ENCODE measurements at regions not wholly inside any gene's neighbourhood (a gene's known extent, or its start where the extent isn't known, plus 50 kb on each side); places are given as distances from the start of the nearest gene placed in this dataset.
A peak's percentile ranks its signal among the peaks of the same experiment; 100 is the strongest.
"Not testable (repeated sequence)": the region's sequence is repeated elsewhere in the genome, so short reads cannot be mapped to it uniquely, and the experiment has no call there.

DNA sequence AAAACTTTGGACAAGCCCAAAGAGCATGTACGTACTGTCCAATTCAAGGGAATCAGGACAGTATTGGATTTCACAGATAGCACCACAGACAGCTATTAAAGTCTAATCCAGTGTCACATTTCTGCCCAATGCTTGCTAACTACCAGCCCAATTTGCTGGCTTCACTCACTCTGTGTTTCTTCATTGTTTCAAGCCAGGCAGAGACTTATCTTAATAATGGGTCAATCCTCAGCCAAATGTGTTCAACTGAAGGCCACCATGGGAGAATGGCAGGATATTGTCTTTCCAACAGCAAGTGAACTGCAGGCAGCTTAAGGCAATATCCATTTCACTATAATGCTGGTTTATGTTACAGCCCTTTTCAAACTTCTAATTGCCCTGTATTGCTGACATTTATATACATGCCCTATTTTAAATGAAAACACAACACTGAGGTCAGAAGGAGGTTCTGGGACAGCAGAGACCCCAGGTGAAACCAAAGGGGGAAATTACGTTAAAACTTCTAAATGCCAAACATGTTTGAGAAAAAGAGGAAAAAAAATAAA lies 142.1 kb upstream of the RSPO3 start:
- no peak for DNase-seq (ENCODE audit: low read depth)

DNA sequence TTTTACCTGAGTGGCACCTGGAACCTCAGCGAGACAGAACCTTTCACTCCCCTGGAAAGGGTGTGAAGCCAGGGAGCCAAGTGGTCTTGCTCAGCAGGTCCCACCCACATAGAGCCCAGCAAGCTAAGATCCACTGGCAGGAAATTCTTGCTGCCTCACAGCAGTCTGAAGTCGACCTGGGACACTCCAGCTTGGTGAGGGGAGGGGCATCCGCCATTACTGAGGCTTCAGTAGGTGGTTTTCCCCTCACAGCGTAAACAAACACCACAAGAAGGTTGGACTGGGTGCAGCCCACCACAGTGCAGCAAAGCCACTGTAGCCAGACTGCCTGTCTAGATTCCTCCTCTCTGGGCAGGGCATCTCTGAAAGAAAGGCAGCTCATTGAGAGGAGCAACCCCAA lies 134.7 kb upstream of the RSPO3 start:
- DNase-seq (ENCODE audit: low read depth), result no peak

DNA sequence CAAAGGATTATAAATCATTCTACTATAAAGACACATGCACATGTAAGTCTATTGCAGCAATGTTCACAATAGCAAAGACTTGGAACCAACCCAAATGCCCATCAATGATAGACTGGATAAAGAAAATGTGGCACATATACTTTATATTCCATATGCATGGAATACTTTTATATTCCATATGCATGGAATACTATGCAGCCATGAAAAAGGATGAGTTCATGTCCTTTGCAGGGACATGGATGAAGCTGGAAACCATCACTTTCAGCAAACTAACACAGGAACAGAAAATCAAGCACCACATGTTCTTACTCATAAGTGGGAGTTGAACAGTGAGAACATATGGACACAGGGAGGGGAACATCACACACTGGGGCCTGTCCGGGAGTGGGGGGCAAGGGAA lies 130.3 kb upstream of the RSPO3 start:
- not testable (repeated sequence) for DNase-seq (ENCODE audit: low read depth)

DNA sequence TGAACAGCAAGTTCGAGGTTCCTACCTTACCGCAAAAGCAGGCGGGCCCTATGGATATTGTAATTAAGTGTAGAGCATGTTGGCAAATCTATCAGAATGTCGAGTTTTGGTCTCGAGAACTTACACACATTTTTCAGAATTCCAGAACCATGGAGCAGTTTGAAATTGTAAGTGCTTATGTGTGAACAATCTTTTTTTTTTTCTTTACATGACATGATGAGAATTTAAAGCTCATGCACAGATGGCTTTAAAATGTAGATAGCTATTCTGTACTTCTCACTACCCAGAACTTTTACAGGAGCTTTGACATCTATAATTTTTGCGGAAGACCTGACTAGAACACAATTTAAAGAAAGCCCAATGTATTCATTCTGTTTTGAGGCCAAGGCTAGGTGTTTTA lies 117.8 kb upstream of the RSPO3 start:
- DNase-seq (ENCODE audit: low read depth), result no peak

GRCh38 chr6:127013865-127014264 lies 104.6 kb upstream of the RSPO3 start:
- no peak for DNase-seq (ENCODE audit: low read depth)

DNA sequence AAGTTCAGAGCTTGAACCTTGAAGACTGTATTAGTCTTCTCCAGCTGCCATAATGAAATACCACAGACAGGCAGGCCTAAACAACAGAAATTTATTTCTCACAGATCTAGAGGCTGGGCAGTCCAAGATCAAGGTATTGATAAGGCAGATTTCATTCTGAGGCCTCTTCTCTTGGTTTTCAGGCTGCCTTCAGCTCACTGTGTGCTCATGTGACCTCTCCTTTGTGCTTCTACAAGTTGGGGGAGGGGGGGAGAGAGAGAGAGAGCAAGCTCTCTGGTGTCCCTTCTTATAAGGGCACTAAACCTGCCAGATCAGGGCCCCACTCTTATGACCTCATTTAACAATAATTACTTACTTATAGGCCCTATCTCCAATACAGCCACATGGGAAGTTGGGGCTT lies 102.6 kb upstream of the RSPO3 start:
- no peak for DNase-seq (ENCODE audit: low read depth)

DNA sequence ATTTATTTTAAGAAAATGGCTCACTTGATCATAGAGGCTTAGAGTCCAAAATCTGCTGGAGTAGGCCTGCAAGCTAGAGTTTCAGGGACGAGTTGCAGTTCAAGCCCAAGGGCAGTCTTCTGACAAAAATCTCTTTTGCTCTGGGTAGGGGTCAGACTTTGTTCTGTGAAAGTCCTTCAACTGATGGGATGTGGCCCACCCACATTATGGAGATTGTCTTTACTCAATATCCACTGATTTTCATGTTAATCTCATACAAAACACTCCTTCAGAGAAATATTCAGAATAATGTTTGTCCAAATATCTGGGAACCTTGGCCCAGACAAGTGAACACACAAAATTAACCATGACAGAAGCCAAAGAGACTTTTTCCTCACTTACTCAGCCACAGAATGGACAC lies 98.6 kb upstream of the RSPO3 start:
- no peak for DNase-seq (ENCODE audit: low read depth)

- DNase-seq (ENCODE audit: low read depth), result peak; percentile 42
These were observed 96.2 kb upstream of the RSPO3 start for GRCh38 chr6:127022302-127022701.

DNA sequence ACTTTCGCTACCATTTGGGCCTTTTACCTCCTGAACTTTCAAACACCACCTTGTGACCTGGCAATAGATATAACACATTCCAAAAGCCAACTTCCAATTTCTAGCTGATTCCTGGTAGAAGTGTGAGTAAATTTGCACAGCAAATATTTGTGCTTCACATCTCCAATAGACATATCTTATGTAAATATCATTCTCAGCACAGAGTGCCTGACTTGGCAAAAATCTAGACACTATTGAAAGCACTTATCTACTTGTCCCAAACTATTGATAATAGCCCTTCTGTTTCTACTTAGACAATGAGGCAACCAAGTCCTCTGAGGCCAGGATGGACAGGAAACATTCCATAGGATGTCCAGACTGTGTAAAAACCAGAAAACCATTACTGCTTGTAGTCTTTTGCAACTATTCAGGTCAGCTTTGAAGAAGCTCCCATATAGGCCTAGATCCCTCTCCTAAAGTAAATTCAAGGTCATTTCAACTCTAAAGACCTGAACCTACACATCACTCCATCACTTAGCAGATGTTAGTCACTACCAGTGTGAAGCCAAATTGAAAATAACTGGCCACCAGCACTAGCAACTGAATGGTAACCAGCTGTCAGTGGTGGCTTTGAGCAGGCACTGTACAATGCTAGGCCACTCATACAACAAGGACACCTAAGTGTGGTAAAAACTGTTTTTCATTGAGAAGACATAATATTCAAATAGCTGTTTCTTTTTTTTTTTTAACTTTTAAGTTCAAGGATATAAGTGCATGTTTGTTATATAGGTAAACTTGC lies 95.3 kb upstream of the RSPO3 start:
- DNase-seq (ENCODE audit: low read depth), result no peak

DNA sequence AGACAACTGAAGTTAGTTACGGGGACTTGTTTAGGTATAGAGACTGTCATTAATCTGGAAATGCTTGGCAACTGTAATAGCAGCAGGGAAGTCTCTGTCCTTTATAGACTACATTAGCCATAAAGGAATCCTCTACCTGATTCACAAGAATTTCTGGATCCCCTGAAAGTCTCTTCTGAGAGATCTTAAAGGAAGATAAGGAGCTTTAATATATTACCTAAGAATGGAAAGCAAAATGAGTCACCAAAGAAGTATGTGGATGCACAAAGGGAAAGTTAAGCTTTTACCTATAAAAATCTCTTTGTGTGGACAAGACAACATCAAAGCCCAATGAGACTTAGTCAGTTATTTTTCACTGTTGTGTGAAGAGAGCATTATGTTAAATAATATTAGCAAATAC lies 92.2 kb upstream of the RSPO3 start:
- no peak for DNase-seq (ENCODE audit: low read depth)

DNA sequence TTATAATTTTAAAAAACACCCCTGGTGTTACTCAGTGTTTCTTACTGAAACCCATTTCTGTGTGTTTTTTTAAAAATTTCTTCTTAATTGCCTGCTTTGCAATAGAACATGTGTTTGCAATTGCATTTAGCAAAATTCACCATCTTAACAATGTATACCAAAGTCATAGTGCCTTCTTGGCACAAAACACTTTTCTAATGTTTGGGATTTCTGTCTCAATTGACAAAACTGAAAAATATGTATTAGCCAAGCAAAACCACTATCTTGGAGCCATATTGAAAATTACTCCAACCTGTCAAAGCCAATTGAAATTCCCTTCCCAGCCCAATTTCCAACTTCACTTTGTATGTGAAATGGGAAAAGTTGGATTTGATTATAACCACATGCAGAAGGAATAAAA lies 88.4 kb upstream of the RSPO3 start:
- DNase-seq (ENCODE audit: low read depth), result no peak

GRCh38 chr6:127030836-127031235 lies 87.6 kb upstream of the RSPO3 start:
- no peak for DNase-seq (ENCODE audit: low read depth)

DNA sequence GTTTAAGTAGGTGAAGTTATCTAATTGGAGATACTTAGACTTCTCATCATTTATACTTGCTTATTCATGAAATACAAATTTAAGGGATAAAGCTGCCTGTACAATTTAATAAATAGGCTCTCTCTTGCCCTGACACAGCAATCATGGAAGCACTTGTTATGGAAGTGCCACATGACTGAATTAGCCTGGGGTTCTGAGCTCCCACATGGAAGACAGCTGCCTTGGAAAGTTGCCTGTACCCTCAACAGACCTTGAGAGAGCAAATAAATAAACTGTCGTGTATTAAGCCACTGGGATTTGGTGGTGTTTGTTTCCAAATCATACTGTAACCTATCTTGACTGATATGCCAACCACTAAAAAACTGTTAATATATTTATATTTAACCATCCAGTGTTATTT lies 87.0 kb upstream of the RSPO3 start:
- DNase-seq (ENCODE audit: low read depth), result no peak

GRCh38 chr6:127032971-127033370 lies 85.5 kb upstream of the RSPO3 start:
- no peak for DNase-seq (ENCODE audit: low read depth)

GRCh38 chr6:127051571-127052260 lies 66.8 kb upstream of the RSPO3 start:
- DNase-seq (ENCODE audit: low read depth), result peak; percentile 94

- peak; percentile 49 for DNase-seq (ENCODE audit: low read depth)
These were observed 65.2 kb upstream of the RSPO3 start for GRCh38 chr6:127053032-127053874.

DNA sequence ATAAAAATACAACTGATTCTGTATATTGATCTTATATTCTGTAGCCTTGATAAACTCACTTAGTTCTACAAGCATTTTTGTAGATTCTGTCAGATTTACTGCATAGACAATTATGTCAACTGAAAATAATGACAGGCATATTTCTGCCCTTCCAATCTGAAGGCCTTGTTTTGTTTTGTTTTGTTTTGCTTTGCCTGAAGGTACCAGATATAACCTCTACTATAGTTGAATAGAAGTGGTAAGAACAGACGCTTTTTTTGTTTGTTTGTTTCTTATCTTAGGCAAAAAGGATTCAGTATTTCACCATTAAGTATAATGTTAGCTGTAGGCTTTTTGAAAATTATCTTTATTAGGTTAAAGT lies 64.6 kb upstream of the RSPO3 start:
- DNase-seq (ENCODE audit: low read depth), result no peak

DNA sequence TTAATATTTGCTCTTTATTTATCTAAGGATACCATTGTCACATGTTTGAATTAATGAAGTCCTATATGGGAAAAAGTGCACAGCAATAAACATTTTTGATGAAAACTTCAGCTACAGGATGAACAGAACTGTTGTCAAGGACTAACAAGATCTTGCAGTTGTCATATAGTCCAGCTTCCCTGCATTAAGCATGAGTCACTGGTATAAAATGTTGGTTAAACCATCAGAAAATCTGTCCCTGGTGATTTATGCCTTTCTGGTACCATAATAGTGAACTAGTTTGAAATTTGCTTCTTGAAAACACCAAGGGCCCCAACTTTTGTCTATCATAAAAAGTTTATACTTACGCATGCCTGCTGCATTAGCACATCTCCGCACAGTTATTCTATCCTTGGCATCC lies 60.4 kb upstream of the RSPO3 start:
- peak; percentile 76 for DNase-seq (ENCODE audit: low read depth)

DNA sequence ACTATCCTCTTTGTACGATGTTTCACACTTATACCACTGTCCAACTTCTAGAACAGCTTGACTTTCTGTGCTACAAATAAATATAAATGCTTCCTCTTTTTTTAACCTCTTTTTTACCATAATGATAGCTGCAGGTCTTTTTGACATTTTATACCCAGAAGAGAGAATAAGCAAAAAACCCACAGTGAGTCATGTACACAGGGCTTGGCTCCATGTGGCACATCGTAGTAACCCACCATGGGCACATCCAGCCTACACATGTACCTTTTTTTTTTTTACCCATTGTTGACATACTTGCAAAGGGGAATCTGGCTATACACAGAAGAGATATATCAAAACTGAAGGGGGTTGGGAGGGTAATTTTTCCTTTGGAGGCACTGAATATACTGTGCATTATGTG lies 59.5 kb upstream of the RSPO3 start:
- no peak for DNase-seq (ENCODE audit: low read depth)
